Transverse colon (tissue), 4 donors: ENCODE measurements at regions not wholly inside any gene's neighbourhood (a gene's known extent, or its start where the extent isn't known, plus 50 kb on each side); places are given as distances from the start of the nearest gene placed in this dataset.

Experiments used
- DNase-seq: peaks from one replicate; pipeline ENCODE4 v3.0.0-alpha.2; 2019
- H3K27ac ChIP-seq, 4 donors: fragments of 200-600 bp; sonication (generic); 2 replicates each; pipeline ENCODE4 v1.5.1; 2016 to 2018; ENCODE audit warnings: inconsistent platforms in 4 of 4
- H3K27me3 ChIP-seq: fragments of 200-600 bp; sonication (generic); 2 replicates; pipeline ENCODE4 v1.5.1; 2017; ENCODE audit warnings: inconsistent platforms
- H3K36me3 ChIP-seq, 4 donors: fragments of 200-600 bp; sonication (generic); 2 replicates each; pipeline ENCODE4 v1.5.1; 2017 to 2019; ENCODE audit warnings: inconsistent platforms in 4 of 4
- H3K4me1 ChIP-seq, 4 donors: fragments of 200-600 bp; sonication (generic); 2 replicates each; pipeline ENCODE4 v1.5.1; 2017 to 2020; ENCODE audit warnings: inconsistent platforms in 4 of 4
- H3K4me3 ChIP-seq, 4 donors: fragments of 200-600 bp; sonication (generic); 1 replicate in 1 of 4; 2 replicates in 3 of 4; pipeline versions ENCODE4 v1.5.1 to v1.6.1; 2017 to 2019; ENCODE audit warnings: inconsistent platforms in 4 of 4
- H3K9me3 ChIP-seq, 2 donors: fragments of 200-600 bp; sonication (generic); 2 replicates each; pipeline ENCODE4 v1.5.1; 2017 to 2019; ENCODE audit warnings: inconsistent platforms in 2 of 2
- CTCF ChIP-seq, 5 experiments: fragments of 200-600 bp in 3 of 5; fragments of 450-650 bp in 2 of 5; sonication (generic) in 3 of 5; IDR thresholded peaks; 1 replicate in 2 of 5; 2 replicates in 3 of 5; pipeline ENCODE4 v1.5.1; 2016 to 2017; ENCODE audit warnings: antibody characterized with exemption in 5 of 5, inconsistent platforms in 3 of 5, mild to moderate bottlenecking in 2 of 5, moderate library complexity in 1 of 5
- EP300 ChIP-seq: sonication (generic); formaldehyde crosslinking; IDR thresholded peaks from one replicate; pipeline ENCODE4 v1.6.1; 2017; ENCODE audit warnings: antibody characterized with exemption, low read depth
- POLR2A ChIP-seq: fragments of 450-650 bp; IDR thresholded peaks from one replicate; pipeline ENCODE4 v1.6.1; 2016; ENCODE audit warnings: antibody characterized with exemption, mild to moderate bottlenecking, moderate library complexity
- POLR2AphosphoS5 ChIP-seq, 3 donors: sonication (generic); formaldehyde crosslinking; IDR thresholded peaks; one replicate each; pipeline ENCODE4 v1.6.1; 2016; ENCODE audit warnings: antibody characterized with exemption in 3 of 3
- WGBS, 2 donors: methylation state at CpG; one replicate each; pipeline ENCODE4 v1.1.5; 2018; ENCODE audit warnings: low coverage in 1 of 2; 5-methylcytosine and 5-hydroxymethylcytosine counted together
- in situ Hi-C, 4 donors: fragments of 200-750 bp; cut with MboI; loops; one replicate each; pipeline versions ENCODE4 v1.15.0 to v1.15.1; 2017; ENCODE audit warnings: low sequenced_read_pairs in 3 of 4, low pct_ligation_motif_present in 1 of 4, low pct_unique_long_range_greater_than_20kb in 1 of 4
- intact Hi-C: fragments of 100-400 bp; cut with DNase I; formaldehyde crosslinking; loops from one replicate; pipeline ENCODE4 v1.15.1; 2023; ENCODE audit warnings: low total_unique reads

- Histone ChIP-seq H3K9me3 (no peaks in the 10 kb centered on the region), H3K27ac (no peak overlapping the region), H3K4me1 (no peaks in the 10 kb centered on the region), H3K36me3 (no peaks in the 10 kb centered on the region), H3K4me3 (no peak overlapping the region), H3K27me3 (no peaks in the 10 kb centered on the region)
- WGBS, 2 donors = 43 to 54% methylated on average over 2 of the region's 2 CpGs
- TF ChIP-seq POLR2A = no peak
- no peak for TF ChIP-seq EP300
- TF ChIP-seq CTCF (IDR thresholded peaks at IDR 0.05) = no peak
- TF ChIP-seq POLR2AphosphoS5 (IDR thresholded peaks at IDR 0.05) = no peak
- in situ Hi-C loops = loop anchor here in 1 of 4 donors (25.0 kb wide), 1 partner anchor 88 kb away; no protein-coding TSS in a partner anchor
- intact Hi-C loops = no loop called here
- DNase-seq = no peak
Observed at GRCh38 chr9:29750062-29750461, 2176.8 kb upstream of the C9orf72 start.

- H3K27me3 ChIP-seq = no peaks in the 10 kb centered on the region
- H3K4me1 ChIP-seq = no peaks in the 10 kb centered on the region
- intact Hi-C loops (no loop called here), in situ Hi-C loops (loop anchor here in 1 of 4 donors (25.0 kb wide), 1 partner anchor 89 kb away; no protein-coding TSS in a partner anchor)
- TF ChIP-seq POLR2A = no peak
- TF ChIP-seq EP300 = no peak
- TF ChIP-seq CTCF (IDR thresholded peaks at IDR 0.05) = no peak
- no peak for TF ChIP-seq POLR2AphosphoS5 (IDR thresholded peaks at IDR 0.05)
- 80 to 81% methylated on average over 2 of the region's 2 CpGs for WGBS, 2 donors
- H3K36me3 ChIP-seq = no peaks in the 10 kb centered on the region
- DNase-seq = no peak
- no peaks in the 10 kb centered on the region for H3K9me3 ChIP-seq
- H3K27ac ChIP-seq = no peak overlapping the region
- H3K4me3 ChIP-seq = no peak overlapping the region
Observed at GRCh38 chr9:29751226-29751625, 2177.9 kb upstream of the C9orf72 start.

- DNase-seq = no peak
- Histone ChIP-seq H3K27ac (no peak overlapping the region), H3K36me3 (no peaks in the 10 kb centered on the region), H3K4me1 (no peaks in the 10 kb centered on the region), H3K27me3 (no peaks in the 10 kb centered on the region), H3K9me3 (no peaks in the 10 kb centered on the region), H3K4me3 (no peak overlapping the region)
- in situ Hi-C loops = loop anchor here in 1 of 4 donors (25.0 kb wide), 1 partner anchor 91 kb away; no protein-coding TSS in a partner anchor
- TF ChIP-seq CTCF (IDR thresholded peaks at IDR 0.05) = no peak
- TF ChIP-seq POLR2AphosphoS5 (IDR thresholded peaks at IDR 0.05) = no peak
- TF ChIP-seq POLR2A = no peak
- TF ChIP-seq EP300 = no peak
- intact Hi-C loops = no loop called here
Observed at GRCh38 chr9:29753638-29754037, 2180.4 kb upstream of the C9orf72 start.

GRCh38 chr9:29769019-29769418 lies 2195.7 kb upstream of the C9orf72 start:
- in situ Hi-C loops (loop anchor here in 1 of 4 donors (25.0 kb wide), 1 partner anchor 107 kb away; no protein-coding TSS in a partner anchor), intact Hi-C loops (no loop called here)
- TF ChIP-seq POLR2AphosphoS5 (IDR thresholded peaks at IDR 0.05) (no peak), POLR2A (no peak), EP300 (no peak), CTCF (IDR thresholded peaks at IDR 0.05) (no peak)
- no peaks in the 10 kb centered on the region for H3K27me3 ChIP-seq
- H3K36me3 ChIP-seq = no peaks in the 10 kb centered on the region
- H3K9me3 ChIP-seq = peaks cover 0 to 5% of the 10 kb centered on the region in 2 donors
- no peak overlapping the region for H3K4me3 ChIP-seq
- no peak overlapping the region for H3K27ac ChIP-seq
- DNase-seq = no peak
- WGBS, 2 donors = 85 to 93% methylated on average over 1 to 2 of the region's 2 CpGs
- no peaks in the 10 kb centered on the region for H3K4me1 ChIP-seq
